HG02938 (cell line): ENCODE measurements at regions not wholly inside any gene's neighbourhood (a gene's known extent, or its start where the extent isn't known, plus 50 kb on each side); places are given as distances from the start of the nearest gene placed in this dataset.
"Not testable (repeated sequence)": the region's sequence is repeated elsewhere in the genome, so short reads cannot be mapped to it uniquely, and the experiment has no call there.

Experiments used
- ATAC-seq: cut with Tn5 transposase; IDR thresholded peaks from one replicate; pipeline ENCODE4 v1.9.1; 2021; ENCODE audit warnings: mild to moderate bottlenecking, moderate library complexity; ENCODE audit not compliant: unreplicated experiment

- no peak for ATAC-seq
Observed at GRCh38 chr6:105557291-105557690, 154.4 kb upstream of the PREP start.

- no peak for ATAC-seq
Observed at GRCh38 chr6:105553171-105553570, 150.3 kb upstream of the PREP start.

GRCh38 chr6:105550955-105551620, 148.2 kb upstream of the PREP start:
- ATAC-seq, result no peak

DNA sequence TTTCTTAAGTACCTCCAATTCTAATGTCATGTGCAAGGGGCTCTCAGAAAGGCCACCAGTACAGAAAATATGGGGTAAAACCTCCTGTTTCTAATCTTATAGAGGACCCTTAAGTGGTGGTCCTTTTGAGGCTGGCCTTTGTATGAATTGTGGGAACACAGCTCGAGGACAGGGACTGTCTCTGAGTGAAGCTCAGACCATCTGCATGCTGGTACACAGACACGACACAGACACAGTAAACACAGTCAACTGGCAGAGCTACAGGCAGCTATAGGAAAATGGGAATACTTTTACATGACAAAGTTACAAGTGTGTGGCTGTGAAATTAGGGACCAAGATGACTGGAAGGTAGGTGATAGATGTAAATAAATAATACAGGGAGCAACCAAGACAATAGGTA, 143.9 kb upstream of the PREP start:
- no peak for ATAC-seq

GRCh38 chr6:105545947-105546731, 143.3 kb upstream of the PREP start:
- no peak for ATAC-seq

DNA sequence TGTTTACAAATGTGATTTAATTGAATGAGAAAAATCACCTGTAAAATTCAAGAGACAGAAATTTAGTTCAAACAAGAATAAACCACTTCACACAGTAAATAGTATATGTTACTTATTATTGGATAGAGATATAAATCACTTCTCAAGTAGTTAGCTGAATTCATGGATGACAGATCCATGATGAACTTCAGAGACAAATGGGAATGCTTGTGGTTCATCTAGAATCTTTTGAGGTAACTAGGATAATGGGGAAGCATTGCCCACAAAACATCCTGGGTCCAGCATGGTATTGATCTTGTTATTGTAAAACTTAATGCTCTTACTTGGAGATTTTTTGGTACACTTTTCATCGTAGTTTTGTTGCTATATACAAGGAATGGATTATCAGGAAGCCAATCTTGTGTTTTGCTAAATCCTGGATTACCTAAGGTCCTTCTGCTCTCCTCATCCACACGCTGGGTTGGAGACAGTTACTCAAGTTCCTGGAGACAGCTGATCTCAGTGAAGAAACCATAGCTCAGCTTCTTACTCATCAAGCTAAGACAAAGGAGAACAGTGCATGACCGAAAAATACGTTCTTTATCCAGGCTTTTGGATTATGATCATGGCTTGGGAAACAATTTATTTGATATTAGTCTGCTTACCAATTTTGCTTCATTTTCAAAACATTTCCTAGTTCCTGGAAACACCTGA, 142.5 kb upstream of the PREP start:
- no peak for ATAC-seq

DNA sequence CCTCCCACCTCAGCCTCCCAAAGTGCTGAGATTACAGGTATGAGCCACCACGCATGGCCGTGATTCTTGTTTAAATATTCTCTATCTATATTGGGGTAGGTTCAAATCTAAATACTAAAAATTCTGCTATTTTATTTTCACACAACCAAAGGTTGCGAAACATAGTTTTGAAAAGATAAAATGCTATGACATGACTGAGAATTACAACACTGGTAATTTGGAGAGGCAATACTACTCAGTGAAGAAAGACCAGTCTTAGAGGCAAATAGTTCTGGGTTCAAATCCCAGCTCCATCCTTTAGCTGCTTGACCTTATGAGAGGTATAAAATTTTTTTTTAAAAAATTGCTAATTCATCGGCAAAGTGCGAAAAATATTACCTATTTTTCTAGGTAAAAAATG, 137.0 kb upstream of the PREP start:
- no peak for ATAC-seq

DNA sequence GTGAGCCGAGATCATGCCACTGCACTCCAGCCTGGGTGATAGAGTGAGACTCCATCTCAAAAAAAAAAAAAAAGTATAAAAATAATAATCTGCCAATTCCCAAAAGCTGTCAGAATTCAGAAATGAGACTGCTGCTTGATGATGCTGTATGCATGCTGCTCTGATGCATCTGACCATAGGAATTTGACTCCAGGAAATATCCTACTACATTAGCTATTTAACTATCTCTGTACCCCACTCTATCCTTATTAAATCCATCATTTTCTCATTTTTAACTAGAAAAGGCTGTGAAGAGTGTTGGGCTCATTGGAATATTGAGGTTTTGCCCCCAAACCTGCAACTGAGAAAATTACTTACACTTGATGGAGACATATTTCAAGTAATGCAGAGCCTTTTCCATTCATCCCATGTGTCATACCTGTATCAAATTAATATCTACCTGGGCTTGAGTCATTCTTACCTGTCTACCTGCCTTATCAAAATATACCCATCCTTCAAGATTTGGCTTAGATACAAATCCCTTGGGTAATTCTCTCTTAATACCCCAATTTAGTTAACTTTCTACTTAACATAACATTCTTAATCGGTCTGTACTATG, 135.2 kb upstream of the PREP start:
- no peak for ATAC-seq

DNA sequence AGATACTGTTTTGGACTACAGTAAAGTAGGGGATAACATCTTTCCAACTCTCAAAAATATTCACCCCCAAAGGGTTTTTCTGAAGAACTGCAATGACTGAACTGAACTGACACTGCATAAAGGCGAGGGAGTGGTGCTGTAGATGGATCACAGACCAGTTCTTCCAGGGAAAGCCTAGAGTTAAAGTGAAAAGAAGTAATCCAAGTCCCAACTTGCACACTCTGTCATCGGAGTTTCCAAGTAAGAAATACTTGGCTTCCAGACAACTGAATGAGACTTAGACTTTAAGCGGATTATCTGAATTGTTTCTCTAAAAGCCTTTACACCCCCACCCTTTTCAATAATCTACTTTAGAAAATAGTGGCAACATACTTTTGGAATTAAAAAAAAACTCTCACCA, 134.1 kb upstream of the PREP start:
- no peak for ATAC-seq

DNA sequence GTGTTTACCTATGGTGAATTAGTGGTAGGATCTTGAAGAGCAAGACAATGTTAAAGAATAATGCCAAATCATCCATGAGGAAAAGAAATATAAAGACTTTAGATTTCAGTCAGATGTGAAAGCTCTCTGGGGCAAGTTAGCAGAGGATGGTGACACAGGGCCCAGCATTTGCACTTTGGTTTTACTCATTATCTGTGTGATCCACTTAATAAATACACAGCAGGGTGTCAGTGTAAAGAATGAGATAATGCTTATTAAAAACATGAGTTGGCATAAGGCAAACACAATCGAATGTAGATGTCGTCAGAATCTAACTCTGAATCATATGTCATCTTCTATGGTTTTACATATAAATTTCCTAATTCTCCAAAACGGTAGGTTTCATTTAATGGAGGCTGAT, 130.4 kb upstream of the PREP start:
- no peak for ATAC-seq

GRCh38 chr6:105526225-105526872, 123.5 kb upstream of the PREP start:
- no peak for ATAC-seq

- no peak for ATAC-seq
Observed at GRCh38 chr6:105522626-105523322, 119.9 kb upstream of the PREP start.

DNA sequence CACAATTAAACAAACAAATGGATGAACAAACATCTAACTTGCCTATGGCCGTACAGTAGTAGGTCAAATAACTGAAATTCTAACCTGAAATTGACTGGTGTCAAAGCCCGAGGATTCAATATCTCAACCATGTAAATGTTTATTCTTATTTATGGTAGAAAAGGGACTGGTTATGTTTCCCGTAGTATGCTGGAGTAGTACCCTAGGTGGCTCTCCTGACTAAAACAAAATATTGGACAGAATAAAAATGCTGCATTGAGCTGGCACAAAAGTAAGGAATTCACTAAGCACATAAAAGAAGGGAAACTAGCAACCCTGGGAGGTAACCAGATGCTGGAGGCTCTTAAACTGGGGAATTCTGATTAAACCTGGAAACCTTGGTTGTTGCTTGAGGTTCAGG, 117.1 kb upstream of the PREP start:
- no peak for ATAC-seq

DNA sequence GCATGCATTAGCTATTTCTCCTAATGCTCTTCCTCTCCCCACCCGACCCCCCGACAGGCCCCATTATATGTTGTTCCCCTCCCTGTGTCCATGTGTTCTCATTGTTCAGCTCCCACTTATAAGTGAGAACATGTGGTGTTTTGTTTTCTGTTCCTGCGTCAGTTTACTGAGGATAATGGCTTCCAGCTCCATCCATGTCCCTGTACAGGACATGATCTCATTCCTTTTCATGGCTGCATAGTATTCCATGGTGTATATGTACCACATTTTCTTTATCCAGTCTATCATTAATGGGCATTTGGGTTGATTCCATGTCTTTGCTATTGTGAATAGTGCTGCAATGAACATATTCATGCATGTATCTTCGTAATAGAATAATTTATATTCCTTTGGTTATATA, 116.1 kb upstream of the PREP start:
- not testable (repeated sequence) for ATAC-seq

DNA sequence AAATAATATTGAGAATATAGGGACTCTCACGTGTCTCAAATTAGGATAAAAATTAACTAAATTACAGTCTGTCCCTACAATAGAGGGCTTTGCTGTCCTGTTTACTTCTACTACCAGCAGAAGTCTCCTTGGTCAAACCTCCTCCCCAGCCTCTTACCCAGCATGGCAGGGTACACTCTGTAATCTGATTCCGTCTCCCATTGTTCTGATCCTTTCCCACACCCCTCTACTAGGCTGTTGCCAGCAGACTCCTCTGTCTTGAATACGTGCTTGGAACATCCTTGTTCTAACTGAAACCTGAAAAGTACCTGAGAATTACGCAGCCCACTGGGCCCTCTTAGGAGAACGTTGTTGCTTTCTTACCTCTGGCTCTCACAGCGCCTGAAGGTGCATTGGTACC, 112.2 kb upstream of the PREP start:
- ATAC-seq, result no peak

- no peak for ATAC-seq
Observed at GRCh38 chr6:105514306-105514705, 111.4 kb upstream of the PREP start.

- no peak for ATAC-seq
Observed at GRCh38 chr6:105511639-105512038, 108.8 kb upstream of the PREP start.

- no peak for ATAC-seq
Observed at GRCh38 chr6:105510746-105511145, 107.9 kb upstream of the PREP start.

GRCh38 chr6:105509506-105510331, 106.8 kb upstream of the PREP start:
- no peak for ATAC-seq

DNA sequence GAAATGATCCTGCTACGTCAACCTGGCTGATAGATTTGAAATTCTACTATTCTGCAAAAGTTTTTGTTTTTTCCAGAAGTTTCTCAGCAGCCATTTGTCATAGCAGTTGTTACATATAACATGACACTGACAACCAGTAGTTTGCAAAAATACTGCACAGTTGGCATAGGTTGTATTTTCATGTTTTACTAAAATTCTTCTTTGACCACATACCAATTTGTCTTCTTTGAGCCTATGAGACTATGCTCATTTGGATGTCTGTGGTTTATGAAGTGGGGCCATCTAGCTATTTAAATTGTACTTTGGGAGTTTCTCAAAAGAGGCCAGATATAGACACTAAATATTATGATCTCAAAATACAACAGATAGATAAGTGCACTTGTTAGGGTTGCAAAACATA, 104.9 kb upstream of the PREP start:
- ATAC-seq, result no peak
